Keratinocyte (primary cell): ENCODE measurements at regions not wholly inside any gene's neighbourhood (a gene's known extent, or its start where the extent isn't known, plus 50 kb on each side); places are given as distances from the start of the nearest gene placed in this dataset.

Experiments used
- CTCF ChIP-seq, 3 experiments: IDR thresholded peaks in 1 of 3; conservative IDR thresholded peaks in 1 of 3; optimal IDR thresholded peaks in 1 of 3; 2 replicates in 2 of 3; 3 replicates in 1 of 3; pipeline versions ENCODE3 to v1.5.1; 2011; ENCODE audit warnings: low read length in 3 of 3, mild to moderate bottlenecking in 3 of 3, moderate library complexity in 2 of 3, control low read depth in 1 of 3, inconsistent platforms in 1 of 3; ENCODE audit not compliant: insufficient read depth in 2 of 3; ENCODE audit errors: extremely low read depth in 1 of 3
- EZH2 ChIP-seq: IDR thresholded peaks from one replicate; pipeline ENCODE4 v1.6.1; 2012; ENCODE audit warnings: inconsistent platforms, mild to moderate bottlenecking, low read length, moderate library complexity

- no peak for TF ChIP-seq EZH2
- no peak for TF ChIP-seq CTCF (optimal IDR thresholded peaks at IDR 0.05 in 1 of 3, IDR thresholded peaks at IDR 0.05 in 1 of 3, conservative IDR thresholded peaks at IDR 0.05 in 1 of 3; ENCODE audit: extremely low read depth in 1 of 3, insufficient read depth in 2 of 3, low read length in 3 of 3)
Observed at GRCh38 chr10:30248728-30249127, 100.3 kb downstream of the MTPAP start.
